ENCODE measurements at regions not wholly inside any gene's neighbourhood (a gene's known extent, or its start where the extent isn't known, plus 50 kb on each side); places are given as distances from the start of the nearest gene placed in this dataset.

DNA sequence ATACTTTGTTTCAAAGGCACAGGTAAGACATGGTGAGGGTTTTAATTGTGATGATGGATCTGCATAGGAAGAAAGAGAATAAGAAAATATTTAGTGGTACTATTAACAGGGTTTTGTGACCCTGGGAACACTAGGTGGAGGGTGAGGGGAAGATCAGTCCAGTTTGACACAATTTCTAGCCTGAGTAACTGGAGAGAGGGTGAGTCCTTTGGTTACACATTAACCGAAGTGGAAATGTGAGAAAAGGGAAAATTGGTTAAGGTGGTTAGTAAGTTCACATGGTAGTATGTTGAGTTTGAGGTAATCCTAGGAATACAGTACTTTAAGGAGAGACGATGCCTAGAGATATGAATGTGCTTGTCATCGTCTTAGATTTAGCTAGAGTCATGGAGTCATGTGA is 54.8 kb upstream of the POU3F2 start:
- no peak for TF ChIP-seq RAD21 (IDR thresholded peaks at IDR 0.05 in 1 of 2, conservative IDR thresholded peaks at IDR 0.05 in 1 of 2; ENCODE audit: low read depth in 2 of 2, low read length in 2 of 2)
- TF ChIP-seq TCF12 (IDR thresholded peaks at IDR 0.05; ENCODE audit: low read depth, low read length) = no peak
- TF ChIP-seq, protein P1, sequence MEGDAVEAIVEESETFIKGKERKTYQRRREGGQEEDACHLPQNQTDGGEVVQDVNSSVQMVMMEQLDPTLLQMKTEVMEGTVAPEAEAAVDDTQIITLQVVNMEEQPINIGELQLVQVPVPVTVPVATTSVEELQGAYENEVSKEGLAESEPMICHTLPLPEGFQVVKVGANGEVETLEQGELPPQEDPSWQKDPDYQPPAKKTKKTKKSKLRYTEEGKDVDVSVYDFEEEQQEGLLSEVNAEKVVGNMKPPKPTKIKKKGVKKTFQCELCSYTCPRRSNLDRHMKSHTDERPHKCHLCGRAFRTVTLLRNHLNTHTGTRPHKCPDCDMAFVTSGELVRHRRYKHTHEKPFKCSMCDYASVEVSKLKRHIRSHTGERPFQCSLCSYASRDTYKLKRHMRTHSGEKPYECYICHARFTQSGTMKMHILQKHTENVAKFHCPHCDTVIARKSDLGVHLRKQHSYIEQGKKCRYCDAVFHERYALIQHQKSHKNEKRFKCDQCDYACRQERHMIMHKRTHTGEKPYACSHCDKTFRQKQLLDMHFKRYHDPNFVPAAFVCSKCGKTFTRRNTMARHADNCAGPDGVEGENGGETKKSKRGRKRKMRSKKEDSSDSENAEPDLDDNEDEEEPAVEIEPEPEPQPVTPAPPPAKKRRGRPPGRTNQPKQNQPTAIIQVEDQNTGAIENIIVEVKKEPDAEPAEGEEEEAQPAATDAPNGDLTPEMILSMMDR (IDR thresholded peaks at IDR 0.05; ENCODE audit: control extremely low read depth in 1 of 3, insufficient read depth in 1 of 3, low read depth in 1 of 3, low read length in 3 of 3) = no peak
- TF ChIP-seq EZH2 (IDR thresholded peaks at IDR 0.05; ENCODE audit: low read depth, low read length, severe bottlenecking) = no peak
- TF ChIP-seq PHF8 (conservative IDR thresholded peaks at IDR 0.05; ENCODE audit: low read depth, low read length) = no peak
- TF ChIP-seq ZNF274 (IDR thresholded peaks at IDR 0.05; ENCODE audit: borderline replicate concordance, extremely low read depth, low read length) = no peak
- no peak for TF ChIP-seq JUN (IDR thresholded peaks at IDR 0.05; ENCODE audit: low read depth, low read length)
- no peak for TF ChIP-seq TEAD4 (IDR thresholded peaks at IDR 0.05; ENCODE audit: low read depth, low read length)
- no peak for TF ChIP-seq CREB1 (IDR thresholded peaks at IDR 0.05)
- no peak for TF ChIP-seq EP300 (IDR thresholded peaks at IDR 0.05; ENCODE audit: borderline replicate concordance in 1 of 2, low read depth in 2 of 2, low read length in 2 of 2)
- TF ChIP-seq SIN3A (conservative IDR thresholded peaks at IDR 0.05 in 1 of 2, IDR thresholded peaks at IDR 0.05 in 1 of 2; ENCODE audit: low read depth in 1 of 2, low read length in 2 of 2) = no peak
- no peak for TF ChIP-seq HDAC6 (IDR thresholded peaks at IDR 0.05; ENCODE audit: low read depth, low read length)
